Upper lobe of right lung (tissue), 1 donor: ENCODE measurements at regions not wholly inside any gene's neighbourhood (a gene's known extent, or its start where the extent isn't known, plus 50 kb on each side); places are given as distances from the start of the nearest gene placed in this dataset.

ENCODE experiments used
- ATAC-seq: fragments of 200-7000 bp; cut with Tn5 transposase; one replicate; pipeline ENCODE4 v1.9.1; 2020; ENCODE audit warnings: mild to moderate bottlenecking, moderate library complexity
- DNase-seq: peaks from one replicate; pipeline ENCODE4 v3.0.0-alpha.2; 2020
- H3K27ac ChIP-seq: fragments of 200-600 bp; one replicate; pipeline ENCODE4 v1.8.0; 2022
- H3K27me3 ChIP-seq: fragments of 200-600 bp; one replicate; pipeline ENCODE4 v1.8.0; 2022; ENCODE audit warnings: mild to moderate bottlenecking
- H3K36me3 ChIP-seq: fragments of 200-600 bp; one replicate; pipeline ENCODE4 v1.8.0; 2022
- H3K4me1 ChIP-seq: fragments of 200-600 bp; one replicate; pipeline ENCODE4 v1.8.0; 2022
- H3K4me3 ChIP-seq: fragments of 200-600 bp; one replicate; pipeline ENCODE4 v1.8.0; 2022; ENCODE audit warnings: mild to moderate bottlenecking
- H3K9me3 ChIP-seq: fragments of 200-600 bp; one replicate; pipeline ENCODE4 v1.8.0; 2022
- CTCF ChIP-seq: fragments of 200-600 bp; IDR thresholded peaks from one replicate; pipeline ENCODE4 v1.8.0; 2022; ENCODE audit warnings: antibody characterized with exemption
- intact Hi-C: fragments of 100-400 bp; cut with DNase I; formaldehyde crosslinking; loops from one replicate; pipeline ENCODE4 v1.11.0; 2022
- donor health status: DM: no; HTN: yes; CAD: no; lungs with severe emphysema.

- ATAC-seq: no peak
- intact Hi-C loops: no loop called here
Observed at GRCh38 chr16:66219491-66219890, 147.0 kb upstream of the CDH5 start.

GRCh38 chr16:66212428-66212827, 154.1 kb upstream of the CDH5 start:
- no peak overlapping the region for H3K4me3 ChIP-seq
- H3K27ac ChIP-seq: no peak overlapping the region
- intact Hi-C loops: no loop called here
- H3K4me1 ChIP-seq: no peaks in the 10 kb centered on the region
- ATAC-seq: no peak
- DNase-seq: no peak
- H3K36me3 ChIP-seq: no peaks in the 10 kb centered on the region
- H3K27me3 ChIP-seq: no peaks in the 10 kb centered on the region
- H3K9me3 ChIP-seq: no peaks in the 10 kb centered on the region
- TF ChIP-seq CTCF: no peak

More at GRCh38 chr16:66219491-66219890, 147.0 kb upstream of the CDH5 start:
- no peak for DNase-seq
- Histone ChIP-seq H3K9me3 (no peaks in the 10 kb centered on the region), H3K4me3 (no peak overlapping the region), H3K4me1 (no peaks in the 10 kb centered on the region), H3K36me3 (no peaks in the 10 kb centered on the region), H3K27me3 (no peaks in the 10 kb centered on the region), H3K27ac (no peak overlapping the region)
- TF ChIP-seq CTCF: no peak

- TF ChIP-seq CTCF: no peak
- intact Hi-C loops: no loop called here
- H3K4me3 ChIP-seq: no peak overlapping the region
- no peaks in the 10 kb centered on the region for H3K36me3 ChIP-seq
- H3K4me1 ChIP-seq: no peaks in the 10 kb centered on the region
- no peaks in the 10 kb centered on the region for H3K27me3 ChIP-seq
- no peak overlapping the region for H3K27ac ChIP-seq
- ATAC-seq: no peak
- no peak for DNase-seq
- no peaks in the 10 kb centered on the region for H3K9me3 ChIP-seq
Observed at GRCh38 chr16:66211651-66212050, 154.8 kb upstream of the CDH5 start.

- no peak for DNase-seq
Observed at GRCh38 chr16:66207883-66208265, 158.6 kb upstream of the CDH5 start.

GRCh38 chr16:66207139-66207882, 159.2 kb upstream of the CDH5 start:
- no peak overlapping the region for H3K4me3 ChIP-seq
- H3K27me3 ChIP-seq: no peaks in the 10 kb centered on the region
- H3K9me3 ChIP-seq: no peaks in the 10 kb centered on the region
- H3K4me1 ChIP-seq: peaks cover 8% of the 10 kb centered on the region
- no peak overlapping the region for H3K27ac ChIP-seq
- DNase-seq (no peak), ATAC-seq (peak; percentile 68)
- no peaks in the 10 kb centered on the region for H3K36me3 ChIP-seq
- intact Hi-C loops: no loop called here
- TF ChIP-seq CTCF: no peak

More at GRCh38 chr16:66207883-66208265, 158.6 kb upstream of the CDH5 start:
- H3K27ac ChIP-seq: no peak overlapping the region
- H3K36me3 ChIP-seq: no peaks in the 10 kb centered on the region
- no peaks in the 10 kb centered on the region for H3K27me3 ChIP-seq
- no peaks in the 10 kb centered on the region for H3K9me3 ChIP-seq
- no peak for TF ChIP-seq CTCF
- H3K4me1 ChIP-seq: peaks cover 8% of the 10 kb centered on the region
- no peak overlapping the region for H3K4me3 ChIP-seq
- ATAC-seq: no peak
- intact Hi-C loops: no loop called here
